ENCODE measurements at regions not wholly inside any gene's neighbourhood (a gene's known extent, or its start where the extent isn't known, plus 50 kb on each side); places are given as distances from the start of the nearest gene placed in this dataset.

- TF ChIP-seq CTCF (conservative IDR thresholded peaks at IDR 0.05 in 1 of 2, IDR thresholded peaks at IDR 0.05 in 1 of 2; ENCODE audit: low read depth in 1 of 2, low read length in 2 of 2) (peak; percentile 93 to 96), EZH2 (IDR thresholded peaks at IDR 0.05; ENCODE audit: low read length, missing control alignments) (no peak)
Measured at GRCh38 chr14:54329082-54329695, 67.6 kb upstream of the CDKN3 start.
